H9 (cell line): ENCODE measurements at regions not wholly inside any gene's neighbourhood (a gene's known extent, or its start where the extent isn't known, plus 50 kb on each side); places are given as distances from the start of the nearest gene placed in this dataset.
A peak's percentile ranks its signal among the peaks of the same experiment; 100 is the strongest.

Source experiments
- DNase-seq: peaks from one replicate; pipeline ENCODE4 v3.0.0-alpha.2; 2017
- H2AFZ ChIP-seq: one replicate; pipeline ENCODE4 v1.6.1; 2013; ENCODE audit warnings: mild to moderate bottlenecking, low read length, control low read depth, moderate library complexity
- H2AK5ac ChIP-seq: 2 replicates; pipeline ENCODE4 v1.6.1; 2013; ENCODE audit warnings: low read length, control low read depth, mixed read lengths; ENCODE audit not compliant: insufficient read length
- H2BK120ac ChIP-seq: one replicate; pipeline ENCODE4 v1.6.1; 2013; ENCODE audit warnings: low read depth, mild to moderate bottlenecking, low read length, control low read depth, inconsistent platforms; ENCODE audit not compliant: poor library complexity, severe bottlenecking
- H2BK12ac ChIP-seq: 2 replicates; pipeline ENCODE4 v1.6.1; 2013; ENCODE audit warnings: low read length, control low read depth, mixed read lengths, low read depth; ENCODE audit not compliant: insufficient read length
- H2BK15ac ChIP-seq: 2 replicates; pipeline ENCODE4 v1.6.1; 2013; ENCODE audit warnings: low read depth, low read length, control low read depth
- H2BK20ac ChIP-seq: one replicate; pipeline ENCODE4 v1.6.1; 2013; ENCODE audit warnings: low read depth, mild to moderate bottlenecking, low read length, control low read depth, inconsistent platforms; ENCODE audit not compliant: poor library complexity, severe bottlenecking
- H2BK5ac ChIP-seq: 2 replicates; pipeline ENCODE4 v1.6.1; 2013; ENCODE audit warnings: low read length, control low read depth, mixed read lengths; ENCODE audit not compliant: insufficient read length
- H3K14ac ChIP-seq: 2 replicates; pipeline ENCODE4 v1.6.1; 2013; ENCODE audit warnings: low read length, control low read depth; ENCODE audit not compliant: insufficient read depth
- H3K18ac ChIP-seq: 2 replicates; pipeline ENCODE4 v1.6.1; 2013; ENCODE audit warnings: low read depth, mild to moderate bottlenecking, mixed read lengths, low read length, control low read depth; ENCODE audit not compliant: insufficient read length
- H3K23ac ChIP-seq: 2 replicates; pipeline ENCODE4 v1.6.1; 2013; ENCODE audit warnings: low read length, control low read depth, mixed read lengths, low read depth; ENCODE audit not compliant: insufficient read length
- H3K23me2 ChIP-seq: 2 replicates; pipeline ENCODE4 v1.6.1; 2013; ENCODE audit warnings: low read depth, mild to moderate bottlenecking, mixed read lengths, low read length, control low read depth; ENCODE audit not compliant: insufficient read length, poor library complexity, severe bottlenecking
- H3K27ac ChIP-seq: 2 replicates; pipeline ENCODE4 v1.5.1; 2013; ENCODE audit warnings: low read length, control low read depth, mixed read lengths, low read depth; ENCODE audit not compliant: insufficient read length
- H3K27me3 ChIP-seq: 2 replicates; pipeline ENCODE4 v1.6.1; 2013; ENCODE audit warnings: low read length, control low read depth, inconsistent platforms; ENCODE audit not compliant: insufficient read depth
- H3K4ac ChIP-seq: 2 replicates; pipeline ENCODE4 v1.6.1; 2013; ENCODE audit warnings: low read depth, mild to moderate bottlenecking, control low read depth, inconsistent platforms, low read length, moderate library complexity
- H3K4me1 ChIP-seq: 2 replicates; pipeline ENCODE4 v1.6.1; 2013; ENCODE audit warnings: low read length, control low read depth, inconsistent platforms; ENCODE audit not compliant: insufficient read depth
- H3K4me2 ChIP-seq: 2 replicates; pipeline ENCODE4 v1.6.1; 2013; ENCODE audit warnings: low read length, control low read depth, mixed read lengths; ENCODE audit not compliant: insufficient read length, insufficient read depth
- H3K56ac ChIP-seq: 2 replicates; pipeline ENCODE4 v1.6.1; 2013; ENCODE audit warnings: low read depth, mild to moderate bottlenecking, mixed read lengths, low read length, control low read depth; ENCODE audit not compliant: insufficient read length
- H3K79me1 ChIP-seq: 2 replicates; pipeline ENCODE4 v1.6.1; 2013; ENCODE audit warnings: low read depth, mild to moderate bottlenecking, moderate library complexity, low read length, control low read depth, inconsistent platforms; ENCODE audit not compliant: insufficient read depth, poor library complexity, severe bottlenecking
- H3K79me2 ChIP-seq: 2 replicates; pipeline ENCODE4 v1.6.1; 2013; ENCODE audit warnings: low read length, control low read depth, inconsistent platforms; ENCODE audit not compliant: insufficient read depth
- H3K9ac ChIP-seq: 2 replicates; pipeline ENCODE4 v1.6.1; 2013; ENCODE audit warnings: low read length, control low read depth, mixed read lengths; ENCODE audit not compliant: insufficient read length; ENCODE audit errors: extremely low read depth
- H3K9me3 ChIP-seq: one replicate; pipeline ENCODE4 v1.6.1; 2013; ENCODE audit warnings: low read depth, low read length, inconsistent platforms; ENCODE audit not compliant: control insufficient read depth
- H3T11ph ChIP-seq: one replicate; pipeline ENCODE4 v1.6.1; 2013; ENCODE audit warnings: mild to moderate bottlenecking, low read length, control low read depth, inconsistent platforms
- H4K20me1 ChIP-seq: one replicate; pipeline ENCODE4 v1.6.1; 2013; ENCODE audit not compliant: control insufficient read depth, insufficient read length, insufficient read depth
- H4K5ac ChIP-seq: 2 replicates; pipeline ENCODE4 v1.6.1; 2013; ENCODE audit warnings: low read depth, mild to moderate bottlenecking, mixed read lengths, low read length, control low read depth; ENCODE audit not compliant: insufficient read length
- H4K8ac ChIP-seq: replicated peaks from 2 replicates; pipeline ENCODE4 v1.6.1; 2013; ENCODE audit warnings: low read length, control low read depth, mixed read lengths, low read depth; ENCODE audit not compliant: insufficient read length
- H4K91ac ChIP-seq: 2 replicates; pipeline ENCODE4 v1.6.1; 2013; ENCODE audit warnings: low read depth, mild to moderate bottlenecking, moderate library complexity, mixed read lengths, low read length, control low read depth; ENCODE audit not compliant: insufficient read length
- H3K27ac Mint-ChIP-seq, 3 experiments: 2 replicates in 2 of 3; 3 replicates in 1 of 3; pipeline ENCODE4 v1.8.0; 2020 to 2021; ENCODE audit warnings: mixed read lengths in 3 of 3, mild to moderate bottlenecking in 1 of 3, moderate library complexity in 1 of 3
- H3K27me3 Mint-ChIP-seq: 2 replicates; pipeline ENCODE4 v1.8.0; 2021; ENCODE audit warnings: low read depth, mild to moderate bottlenecking, moderate library complexity, mixed read lengths
- H3K36me3 Mint-ChIP-seq, 3 experiments: 2 replicates in 2 of 3; 3 replicates in 1 of 3; pipeline ENCODE4 v1.8.0; 2020 to 2021; ENCODE audit warnings: low read depth in 3 of 3, mixed read lengths in 3 of 3; ENCODE audit not compliant: insufficient read depth in 1 of 3
- H3K4me1 Mint-ChIP-seq, 2 experiments: 2 replicates each; pipeline ENCODE4 v1.8.0; 2020; ENCODE audit warnings: mixed read lengths in 2 of 2
- H3K4me3 Mint-ChIP-seq, 2 experiments: 2 replicates in 1 of 2; 3 replicates in 1 of 2; pipeline ENCODE4 v1.8.0; 2020 to 2021; ENCODE audit warnings: mild to moderate bottlenecking in 2 of 2, mixed read lengths in 2 of 2, moderate library complexity in 1 of 2
- H3K9me3 Mint-ChIP-seq, 2 experiments: 2 replicates in 1 of 2; 3 replicates in 1 of 2; pipeline ENCODE4 v1.8.0; 2020; ENCODE audit warnings: mild to moderate bottlenecking in 2 of 2, mixed read lengths in 2 of 2, moderate library complexity in 1 of 2
- CTCF ChIP-seq: fragments of 200-600 bp; sonication (generic); conservative IDR thresholded peaks from 3 replicates; pipeline ENCODE4 v1.8.0; 2021; ENCODE audit warnings: antibody characterized with exemption, mild to moderate bottlenecking
- WGBS: extraction: QIAGEN DNeasy Blood & Tissue Kit; methylation state at CpG from one replicate; pipeline ENCODE4 v1.1.7; 2013; ENCODE audit warnings: missing lambda C conversion rate, low lambda C conversion rate, mixed read lengths; ENCODE audit not compliant: insufficient read length; ENCODE audit errors: extremely low coverage; 5-methylcytosine and 5-hydroxymethylcytosine counted together

- Histone ChIP-seq H2BK5ac (no peak overlapping the region), H3K23ac (no peak overlapping the region), H3K79me1 (no peaks in the 10 kb centered on the region), H2BK15ac (no peak overlapping the region), H3K4me2 (no peak overlapping the region), H2AFZ (no peak overlapping the region), H4K8ac (no peak overlapping the region), H3K79me2 (no peaks in the 10 kb centered on the region), H2BK12ac (no peak overlapping the region), H2BK120ac (no peak overlapping the region), H4K20me1 (no peaks in the 10 kb centered on the region), H3K18ac (no peak overlapping the region), H2BK20ac (no peak overlapping the region), H3K56ac (no peak overlapping the region), H3K14ac (no peak overlapping the region), H3K27ac (no peak overlapping the region), H3K27me3 (no peaks in the 10 kb centered on the region), H4K5ac (no peak overlapping the region), H3K4ac (no peak overlapping the region), H3T11ph (no peak overlapping the region), H3K9ac (no peak overlapping the region), H2AK5ac (no peak overlapping the region), H3K9me3 (no peaks in the 10 kb centered on the region), H3K23me2 (no peaks in the 10 kb centered on the region), H4K91ac (no peak overlapping the region), H3K4me1 (no peaks in the 10 kb centered on the region)
- Mint-ChIP-seq H3K9me3 (peaks cover 3 to 5% of the 10 kb centered on the region in 2 experiments; a peak in 3 of 5 replicates), H3K27me3 (no peaks in the 10 kb centered on the region; the same call in 1 of the 2 replicates), H3K36me3 (peaks cover 0 to 5% (median 0%) of the 10 kb centered on the region in 3 experiments; a peak in 2 of 7 replicates), H3K4me3 (no peak overlapping the region), H3K27ac (0 out of 7 replicates have a peak overlapping the region, but pooled peaks of 1 of the 3 experiments have one; percentile 55), H3K4me1 (peaks cover 0 to 2% of the 10 kb centered on the region in 2 experiments; a peak in 1 of 4 replicates)
- DNase-seq: peak; percentile 90
- peak; percentile 68 for TF ChIP-seq CTCF
- WGBS: no CpG with 5 or more reads among the region's 4 CpGs
These were observed 613.7 kb upstream of the CDH18 start for GRCh38 chr5:20601678-20602100.
